ENCODE measurements at regions not wholly inside any gene's neighbourhood (a gene's known extent, or its start where the extent isn't known, plus 50 kb on each side); places are given as distances from the start of the nearest gene placed in this dataset.

GRCh38 chr16:25566183-25566582 lies 125.6 kb upstream of the HS3ST4 start (continued):
- no peak for TF ChIP-seq EZH2phosphoT487 (IDR thresholded peaks at IDR 0.05; ENCODE audit: unreplicated experiment)
- TF ChIP-seq EZH2 (IDR thresholded peaks at IDR 0.05; ENCODE audit: low read depth, unreplicated experiment) = no peak
- no peak for TF ChIP-seq POLR2AphosphoS5 (IDR thresholded peaks at IDR 0.05; ENCODE audit: low read depth)

DNA sequence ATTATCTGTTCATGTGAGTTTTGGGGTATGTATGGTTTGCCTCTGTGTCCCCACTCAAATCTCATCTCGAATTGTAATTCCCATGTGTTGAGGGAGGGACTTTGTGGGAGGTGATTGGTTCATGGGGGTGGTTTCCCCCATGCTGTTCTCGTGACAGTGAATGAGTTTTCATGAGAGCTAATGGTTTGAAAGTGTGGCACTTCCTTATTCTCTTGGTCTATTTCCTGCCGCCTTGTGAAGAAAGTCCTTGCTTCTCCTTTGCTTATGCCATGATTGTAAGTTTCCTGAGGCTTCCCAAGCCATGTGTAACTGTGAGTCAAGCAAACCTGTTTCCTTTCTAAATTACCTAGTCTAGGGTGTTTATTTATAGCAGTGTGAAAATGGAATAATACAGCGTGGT lies 128.1 kb upstream of the HS3ST4 start:
- Histone ChIP-seq H3K4me3 (no peak overlapping the region), H2AFZ (no peak overlapping the region), H3K79me2 (replicated peaks; ENCODE audit: insufficient read depth) (no peaks in the 10 kb centered on the region), H3K4me2 (no peak overlapping the region), H3K27ac (ENCODE audit: low read depth) (no peak overlapping the region), H3K36me3 (ENCODE audit: insufficient read depth) (no peaks in the 10 kb centered on the region; the same call in 1 of the 2 replicates), H3K27me3 (ENCODE audit: insufficient read depth) (no peaks in the 10 kb centered on the region), H3F3A (replicated peaks; ENCODE audit: low read depth) (no peaks in the 10 kb centered on the region), H4K20me1 (replicated peaks; ENCODE audit: insufficient read depth) (no peaks in the 10 kb centered on the region), H3K9me2 (ENCODE audit: insufficient read depth) (no peaks in the 10 kb centered on the region; the same call in 1 of the 2 replicates), H3K4me1 (ENCODE audit: insufficient read depth) (no peaks in the 10 kb centered on the region)
- H3K27ac Mint-ChIP-seq = no peak overlapping the region
- DNase-seq (ENCODE audit: low spot score) (no peak), ATAC-seq (no peak)
- no peaks in the 10 kb centered on the region for H3K4me1 Mint-ChIP-seq
- no peak overlapping the region for H3K4me3 Mint-ChIP-seq
- no peak for TF ChIP-seq NANOG (IDR thresholded peaks at IDR 0.05; ENCODE audit: borderline replicate concordance)
- no peak for TF ChIP-seq ZNF331 (CRISPR knock-in tag; IDR thresholded peaks at IDR 0.05; ENCODE audit: low read depth)
- TF ChIP-seq EZH2 (IDR thresholded peaks at IDR 0.05; ENCODE audit: low read depth, unreplicated experiment) = no peak
- TF ChIP-seq CTCF (conservative IDR thresholded peaks at IDR 0.05; ENCODE audit: low read depth in 2 of 2) = no peak
- TF ChIP-seq STAT1 (IDR thresholded peaks at IDR 0.05; ENCODE audit: unreplicated experiment) = no peak
- no peak for TF ChIP-seq EZH2phosphoT487 (IDR thresholded peaks at IDR 0.05; ENCODE audit: unreplicated experiment)
- no peak for TF ChIP-seq JUNB (IDR thresholded peaks at IDR 0.05; ENCODE audit: unreplicated experiment)
- TF ChIP-seq ETS1 (IDR thresholded peaks at IDR 0.05) = no peak
- no peak for TF ChIP-seq ZNF462 (CRISPR knock-in tag; IDR thresholded peaks at IDR 0.05)
- no peak for TF ChIP-seq POLR2AphosphoS5 (IDR thresholded peaks at IDR 0.05; ENCODE audit: low read depth)
- TF ChIP-seq, protein P1, sequence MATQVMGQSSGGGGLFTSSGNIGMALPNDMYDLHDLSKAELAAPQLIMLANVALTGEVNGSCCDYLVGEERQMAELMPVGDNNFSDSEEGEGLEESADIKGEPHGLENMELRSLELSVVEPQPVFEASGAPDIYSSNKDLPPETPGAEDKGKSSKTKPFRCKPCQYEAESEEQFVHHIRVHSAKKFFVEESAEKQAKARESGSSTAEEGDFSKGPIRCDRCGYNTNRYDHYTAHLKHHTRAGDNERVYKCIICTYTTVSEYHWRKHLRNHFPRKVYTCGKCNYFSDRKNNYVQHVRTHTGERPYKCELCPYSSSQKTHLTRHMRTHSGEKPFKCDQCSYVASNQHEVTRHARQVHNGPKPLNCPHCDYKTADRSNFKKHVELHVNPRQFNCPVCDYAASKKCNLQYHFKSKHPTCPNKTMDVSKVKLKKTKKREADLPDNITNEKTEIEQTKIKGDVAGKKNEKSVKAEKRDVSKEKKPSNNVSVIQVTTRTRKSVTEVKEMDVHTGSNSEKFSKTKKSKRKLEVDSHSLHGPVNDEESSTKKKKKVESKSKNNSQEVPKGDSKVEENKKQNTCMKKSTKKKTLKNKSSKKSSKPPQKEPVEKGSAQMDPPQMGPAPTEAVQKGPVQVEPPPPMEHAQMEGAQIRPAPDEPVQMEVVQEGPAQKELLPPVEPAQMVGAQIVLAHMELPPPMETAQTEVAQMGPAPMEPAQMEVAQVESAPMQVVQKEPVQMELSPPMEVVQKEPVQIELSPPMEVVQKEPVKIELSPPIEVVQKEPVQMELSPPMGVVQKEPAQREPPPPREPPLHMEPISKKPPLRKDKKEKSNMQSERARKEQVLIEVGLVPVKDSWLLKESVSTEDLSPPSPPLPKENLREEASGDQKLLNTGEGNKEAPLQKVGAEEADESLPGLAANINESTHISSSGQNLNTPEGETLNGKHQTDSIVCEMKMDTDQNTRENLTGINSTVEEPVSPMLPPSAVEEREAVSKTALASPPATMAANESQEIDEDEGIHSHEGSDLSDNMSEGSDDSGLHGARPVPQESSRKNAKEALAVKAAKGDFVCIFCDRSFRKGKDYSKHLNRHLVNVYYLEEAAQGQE (IDR thresholded peaks at IDR 0.05; ENCODE audit: unreplicated experiment) = no peak
- TF ChIP-seq ZNF114 (CRISPR knock-in tag; IDR thresholded peaks at IDR 0.05) = no peak
- TF ChIP-seq CREB1 (CRISPR knock-in tag; IDR thresholded peaks at IDR 0.05; ENCODE audit: low read depth) = no peak
- H3K9me3 Mint-ChIP-seq = peaks cover 83% of the 10 kb centered on the region
- H3K36me3 Mint-ChIP-seq (ENCODE audit: low read depth) = peaks cover 9% of the 10 kb centered on the region
- H3K27me3 Mint-ChIP-seq (ENCODE audit: insufficient read depth, low read depth, poor library complexity) = no peaks in the 10 kb centered on the region

Measured in GM23338 (cell line).